ENCODE measurements at regions not wholly inside any gene's neighbourhood (a gene's known extent, or its start where the extent isn't known, plus 50 kb on each side); places are given as distances from the start of the nearest gene placed in this dataset.

GRCh38 chr3:110544730-110545129, 526.9 kb upstream of the NECTIN3 start:
- TF ChIP-seq YY1 (IDR thresholded peaks at IDR 0.05; ENCODE audit: insufficient read depth, insufficient read length) (no peak), ZNF274 (IDR thresholded peaks at IDR 0.05; ENCODE audit: low read depth, low read length) (no peak), SUZ12 (IDR thresholded peaks at IDR 0.05; ENCODE audit: extremely low read depth, insufficient read depth, insufficient read length) (no peak)

Measured in NT2/D1 (cell line).